ENCODE measurements at regions not wholly inside any gene's neighbourhood (a gene's known extent, or its start where the extent isn't known, plus 50 kb on each side); places are given as distances from the start of the nearest gene placed in this dataset.

GRCh38 chr12:92551853-92552397, 150.9 kb upstream of the PLEKHG7 start:
- no peaks in the 10 kb centered on the region for H3K36me3 ChIP-seq (ENCODE audit: insufficient read depth, low read length)
- H3K9me3 ChIP-seq (ENCODE audit: low read depth, low read length) = no peaks in the 10 kb centered on the region
- no peak for DNase-seq (ENCODE audit: low read depth, low spot score)
- H3K27ac ChIP-seq = no peak overlapping the region
- TF ChIP-seq FOXP2 (optimal IDR thresholded peaks at IDR 0.05; ENCODE audit: control extremely low read depth, extremely low read length, insufficient read depth) (no peak), EZH2 (IDR thresholded peaks at IDR 0.05) (no peak), POLR2AphosphoS5 (IDR thresholded peaks at IDR 0.05; ENCODE audit: borderline replicate concordance, low read depth, low read length) (no peak)
- no peak overlapping the region for H3K4me3 ChIP-seq
- H3K9ac ChIP-seq (ENCODE audit: insufficient read length) = no peak overlapping the region

- no peaks in the 10 kb centered on the region for H3K9me3 ChIP-seq (ENCODE audit: low read depth, low read length)
- H3K9ac ChIP-seq (ENCODE audit: insufficient read length) = no peak overlapping the region
- TF ChIP-seq EZH2 (IDR thresholded peaks at IDR 0.05) = no peak
- TF ChIP-seq POLR2AphosphoS5 (IDR thresholded peaks at IDR 0.05; ENCODE audit: borderline replicate concordance, low read depth, low read length) = no peak
- DNase-seq (ENCODE audit: low read depth, low spot score) = no peak
- no peak overlapping the region for H3K27ac ChIP-seq
- no peaks in the 10 kb centered on the region for H3K36me3 ChIP-seq (ENCODE audit: insufficient read depth, low read length)
- H3K4me3 ChIP-seq = no peak overlapping the region
These were observed 151.6 kb upstream of the PLEKHG7 start for GRCh38 chr12:92551210-92551609.

DNA sequence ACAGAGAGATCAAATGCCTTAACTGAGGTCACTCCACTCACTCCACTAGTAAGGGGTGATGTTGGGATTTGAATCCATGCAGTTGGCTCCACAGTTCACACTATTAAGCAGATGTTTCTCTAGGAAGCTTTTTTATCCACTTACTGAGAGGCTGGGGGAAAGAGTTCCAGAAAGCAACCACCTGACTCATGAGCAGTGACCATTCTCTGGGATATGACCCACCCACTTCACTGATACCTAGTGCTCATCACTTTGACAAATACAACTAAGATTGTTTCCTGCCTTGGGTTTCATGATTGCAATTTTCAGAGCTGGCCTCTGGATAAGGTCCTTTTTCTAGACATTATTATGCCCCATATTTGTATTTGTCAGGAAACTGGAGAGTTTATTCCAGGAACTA, 152.1 kb upstream of the PLEKHG7 start:
- no peak overlapping the region for H3K27ac ChIP-seq
- H3K9me3 ChIP-seq (ENCODE audit: low read depth, low read length) = no peaks in the 10 kb centered on the region
- H3K4me3 ChIP-seq = no peak overlapping the region
- no peak for DNase-seq (ENCODE audit: low read depth, low spot score)
- TF ChIP-seq FOXP2 (optimal IDR thresholded peaks at IDR 0.05; ENCODE audit: control extremely low read depth, extremely low read length, insufficient read depth) (no peak), EZH2 (IDR thresholded peaks at IDR 0.05) (no peak), POLR2AphosphoS5 (IDR thresholded peaks at IDR 0.05; ENCODE audit: borderline replicate concordance, low read depth, low read length) (no peak)
- no peak overlapping the region for H3K9ac ChIP-seq (ENCODE audit: insufficient read length)
- no peaks in the 10 kb centered on the region for H3K36me3 ChIP-seq (ENCODE audit: insufficient read depth, low read length)

DNA sequence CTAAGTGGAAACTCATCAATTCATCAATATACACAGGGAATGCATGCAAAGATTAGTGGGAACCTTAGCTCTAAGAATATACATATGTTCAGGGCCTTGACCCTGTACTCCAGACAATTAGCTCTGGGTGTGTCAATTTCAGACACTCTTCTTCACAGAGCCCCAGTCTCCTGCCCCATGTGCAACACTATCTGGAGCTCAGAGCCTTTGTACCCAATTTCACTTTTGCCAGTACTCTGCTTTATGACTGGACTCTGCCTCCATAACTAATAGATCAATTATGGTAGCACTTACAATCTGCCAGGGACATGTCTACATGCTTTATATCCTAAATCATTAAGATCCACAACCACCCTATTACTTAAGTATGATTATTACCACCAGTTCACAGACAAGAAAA, 152.5 kb upstream of the PLEKHG7 start:
- H3K9ac ChIP-seq (ENCODE audit: insufficient read length) = no peak overlapping the region
- H3K4me3 ChIP-seq = no peak overlapping the region
- no peak for TF ChIP-seq FOXP2 (optimal IDR thresholded peaks at IDR 0.05; ENCODE audit: control extremely low read depth, extremely low read length, insufficient read depth)
- TF ChIP-seq POLR2AphosphoS5 (IDR thresholded peaks at IDR 0.05; ENCODE audit: borderline replicate concordance, low read depth, low read length) = no peak
- TF ChIP-seq EZH2 (IDR thresholded peaks at IDR 0.05) = no peak
- no peak overlapping the region for H3K27ac ChIP-seq
- H3K9me3 ChIP-seq (ENCODE audit: low read depth, low read length) = no peaks in the 10 kb centered on the region
- H3K36me3 ChIP-seq (ENCODE audit: insufficient read depth, low read length) = no peaks in the 10 kb centered on the region
- DNase-seq (ENCODE audit: low read depth, low spot score) = no peak

GRCh38 chr12:92549516-92549915, 153.3 kb upstream of the PLEKHG7 start:
- Histone ChIP-seq H3K9ac (ENCODE audit: insufficient read length) (no peak overlapping the region), H3K4me3 (no peak overlapping the region), H3K36me3 (ENCODE audit: insufficient read depth, low read length) (no peaks in the 10 kb centered on the region), H3K9me3 (ENCODE audit: low read depth, low read length) (no peaks in the 10 kb centered on the region), H3K27ac (no peak overlapping the region)
- no peak for TF ChIP-seq EZH2 (IDR thresholded peaks at IDR 0.05)
- DNase-seq (ENCODE audit: low read depth, low spot score) = no peak

DNA sequence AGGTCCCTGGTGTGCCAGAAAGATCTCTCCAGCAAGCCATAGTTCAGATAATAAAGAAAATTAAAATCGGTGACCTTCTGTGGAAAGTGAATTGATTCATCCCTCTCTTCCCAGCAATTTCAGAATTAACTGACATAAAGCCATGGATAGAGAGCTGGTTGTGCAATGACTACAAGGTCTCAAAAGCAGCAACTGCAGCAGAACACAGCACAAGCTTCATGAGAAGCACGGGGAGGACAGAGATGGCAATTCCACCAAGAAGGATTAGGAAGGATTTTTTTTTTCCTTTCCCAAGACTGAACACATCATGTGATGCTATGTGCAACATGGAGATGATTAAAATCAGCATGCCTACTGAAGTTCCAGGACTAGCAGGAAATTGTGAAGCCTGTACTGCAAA, 154.9 kb upstream of the PLEKHG7 start:
- Histone ChIP-seq H3K9ac (ENCODE audit: insufficient read length) (no peak overlapping the region), H3K4me3 (no peak overlapping the region), H3K9me3 (ENCODE audit: low read depth, low read length) (no peaks in the 10 kb centered on the region), H3K27ac (no peak overlapping the region), H3K36me3 (ENCODE audit: insufficient read depth, low read length) (no peaks in the 10 kb centered on the region)
- TF ChIP-seq POLR2AphosphoS5 (IDR thresholded peaks at IDR 0.05; ENCODE audit: borderline replicate concordance, low read depth, low read length) (no peak), FOXP2 (optimal IDR thresholded peaks at IDR 0.05; ENCODE audit: control extremely low read depth, extremely low read length, insufficient read depth) (no peak), EZH2 (IDR thresholded peaks at IDR 0.05) (no peak)
- DNase-seq (ENCODE audit: low read depth, low spot score) = no peak

- no peak for DNase-seq (ENCODE audit: low read depth, low spot score)
- TF ChIP-seq POLR2AphosphoS5 (IDR thresholded peaks at IDR 0.05; ENCODE audit: borderline replicate concordance, low read depth, low read length) (no peak), EZH2 (IDR thresholded peaks at IDR 0.05) (no peak), FOXP2 (optimal IDR thresholded peaks at IDR 0.05; ENCODE audit: control extremely low read depth, extremely low read length, insufficient read depth) (no peak)
- no peak overlapping the region for H3K27ac ChIP-seq
- no peaks in the 10 kb centered on the region for H3K9me3 ChIP-seq (ENCODE audit: low read depth, low read length)
- H3K9ac ChIP-seq (ENCODE audit: insufficient read length) = no peak overlapping the region
- H3K4me3 ChIP-seq = no peak overlapping the region
- H3K36me3 ChIP-seq (ENCODE audit: insufficient read depth, low read length) = no peaks in the 10 kb centered on the region
These were observed 155.4 kb upstream of the PLEKHG7 start for GRCh38 chr12:92547420-92547819.

DNA sequence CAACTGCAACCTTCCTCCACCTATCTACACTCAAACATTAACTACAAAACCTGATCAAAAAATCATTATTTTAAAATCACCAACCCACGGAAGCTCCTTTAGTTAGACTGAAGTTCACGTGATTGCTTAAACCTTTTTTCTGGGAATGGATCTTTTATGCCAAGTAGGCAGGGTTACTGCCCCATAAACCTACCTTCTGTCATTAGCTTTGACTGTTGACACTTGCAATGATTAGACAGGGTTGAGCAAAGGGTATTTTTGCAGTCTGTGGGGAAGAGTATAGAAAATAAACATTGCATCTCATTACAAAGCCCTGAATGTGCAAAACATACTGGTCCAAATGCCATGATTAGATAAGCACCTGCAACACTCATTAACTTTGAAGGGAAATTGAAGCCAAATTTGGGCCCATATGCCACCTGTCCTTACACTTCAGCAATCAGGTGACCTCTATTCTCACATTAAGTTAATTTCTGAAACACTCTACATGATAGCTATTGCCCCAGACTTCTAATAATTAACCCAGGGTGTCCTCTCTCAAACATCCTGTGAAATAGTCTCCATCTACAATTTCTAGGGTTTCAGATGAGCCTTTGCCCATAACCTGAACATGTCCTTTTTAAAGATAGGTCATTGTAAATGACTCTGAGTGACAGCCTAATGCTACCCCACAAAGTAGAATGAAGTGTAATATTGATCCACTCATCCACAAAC, 156.0 kb upstream of the PLEKHG7 start:
- no peak overlapping the region for H3K4me3 ChIP-seq
- no peaks in the 10 kb centered on the region for H3K36me3 ChIP-seq (ENCODE audit: insufficient read depth, low read length)
- no peak overlapping the region for H3K27ac ChIP-seq
- H3K9me3 ChIP-seq (ENCODE audit: low read depth, low read length) = no peaks in the 10 kb centered on the region
- DNase-seq (ENCODE audit: low read depth, low spot score) = no peak
- no peak overlapping the region for H3K9ac ChIP-seq (ENCODE audit: insufficient read length)
- no peak for TF ChIP-seq EZH2 (IDR thresholded peaks at IDR 0.05)

GRCh38 chr12:92546259-92546634, 156.5 kb upstream of the PLEKHG7 start:
- H3K4me3 ChIP-seq = no peak overlapping the region
- H3K9me3 ChIP-seq (ENCODE audit: low read depth, low read length) = no peaks in the 10 kb centered on the region
- no peak for TF ChIP-seq EZH2 (IDR thresholded peaks at IDR 0.05)
- TF ChIP-seq FOXP2 (optimal IDR thresholded peaks at IDR 0.05; ENCODE audit: control extremely low read depth, extremely low read length, insufficient read depth) = no peak
- no peak for TF ChIP-seq POLR2AphosphoS5 (IDR thresholded peaks at IDR 0.05; ENCODE audit: borderline replicate concordance, low read depth, low read length)
- no peak overlapping the region for H3K27ac ChIP-seq
- no peaks in the 10 kb centered on the region for H3K36me3 ChIP-seq (ENCODE audit: insufficient read depth, low read length)
- H3K9ac ChIP-seq (ENCODE audit: insufficient read length) = no peak overlapping the region
- no peak for DNase-seq (ENCODE audit: low read depth, low spot score)
